DMS79 (cell line): ENCODE measurements at regions not wholly inside any gene's neighbourhood (a gene's known extent, or its start where the extent isn't known, plus 50 kb on each side); places are given as distances from the start of the nearest gene placed in this dataset.
"Not testable (repeated sequence)": the region's sequence is repeated elsewhere in the genome, so short reads cannot be mapped to it uniquely, and the experiment has no call there.

Experiments used
- DNase-seq: peaks from one replicate; lab custom pipeline; 2025; lab: John Stamatoyannopoulos, UW

GRCh38 chr18:28781616-28782362, 604.9 kb upstream of the CDH2 start:
- DNase-seq, result no peak

DNA sequence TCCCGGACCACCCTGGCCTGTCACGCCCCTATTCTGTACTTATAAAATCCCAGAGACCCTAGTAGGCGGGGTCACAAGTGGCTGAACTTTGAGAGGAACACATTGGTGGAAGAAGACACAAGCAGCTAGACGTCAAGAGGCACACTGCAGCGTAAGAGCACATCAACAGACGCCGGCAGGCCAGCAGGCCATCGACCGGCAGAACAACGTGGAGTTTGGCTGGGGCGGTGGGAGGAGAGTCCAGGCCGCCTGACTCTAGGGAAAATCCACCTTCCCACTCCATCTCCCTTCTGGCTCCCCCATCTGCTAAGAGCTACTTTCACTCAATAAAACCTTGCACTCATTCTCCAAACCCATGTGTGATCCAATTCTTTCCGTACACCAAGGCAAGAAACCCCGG, 601.8 kb upstream of the CDH2 start:
- no peak for DNase-seq

- DNase-seq, result no peak
Observed at GRCh38 chr18:28777756-28778155, 600.8 kb upstream of the CDH2 start.

DNA sequence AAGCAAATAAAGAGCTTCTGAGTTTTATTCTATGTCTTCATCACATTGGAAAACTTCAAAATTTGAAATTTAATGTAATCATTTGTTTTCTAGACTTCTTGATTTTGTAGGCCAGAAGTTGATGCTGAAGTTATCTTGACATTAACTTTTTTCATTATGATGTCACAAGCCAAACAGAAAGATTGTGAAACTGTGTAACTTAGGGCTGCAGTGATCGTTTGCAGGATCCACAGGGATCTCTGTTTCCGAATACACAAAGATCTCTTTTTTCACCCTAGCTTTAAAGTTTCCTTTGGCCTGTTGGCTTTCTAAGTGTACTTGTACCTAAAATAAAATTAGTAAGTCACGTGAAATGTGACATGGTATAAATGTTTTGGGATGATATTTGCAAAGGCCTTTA, 594.9 kb upstream of the CDH2 start:
- no peak for DNase-seq

- DNase-seq, result no peak
Observed at GRCh38 chr18:28768791-28769768, 592.1 kb upstream of the CDH2 start.

GRCh38 chr18:28767727-28768211, 590.8 kb upstream of the CDH2 start:
- DNase-seq, result no peak

- no peak for DNase-seq
Observed at GRCh38 chr18:28767201-28767600, 590.3 kb upstream of the CDH2 start.

- no peak for DNase-seq
Observed at GRCh38 chr18:28766721-28767120, 589.8 kb upstream of the CDH2 start.

DNA sequence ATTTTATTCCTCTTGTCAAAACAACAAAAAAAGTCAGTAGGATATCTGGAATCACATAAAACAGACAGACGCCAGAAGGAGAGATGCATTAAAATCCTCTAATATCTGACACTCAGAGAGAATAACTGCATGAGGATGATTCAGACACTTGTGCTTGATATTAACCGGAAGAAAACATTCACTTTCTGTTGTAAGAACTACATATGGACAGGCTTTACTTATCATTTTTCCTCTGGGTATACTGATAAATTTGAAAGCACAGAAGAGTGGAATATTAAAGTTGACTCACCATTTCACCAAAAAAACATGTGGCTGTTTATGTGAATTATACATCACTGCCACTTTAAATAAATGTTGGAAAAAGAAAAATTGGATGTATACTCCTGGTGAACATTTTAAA, 589.1 kb upstream of the CDH2 start:
- no peak for DNase-seq

GRCh38 chr18:28760299-28760698, 583.4 kb upstream of the CDH2 start:
- no peak for DNase-seq

- DNase-seq, result no peak
Observed at GRCh38 chr18:28757466-28758008, 580.6 kb upstream of the CDH2 start.

DNA sequence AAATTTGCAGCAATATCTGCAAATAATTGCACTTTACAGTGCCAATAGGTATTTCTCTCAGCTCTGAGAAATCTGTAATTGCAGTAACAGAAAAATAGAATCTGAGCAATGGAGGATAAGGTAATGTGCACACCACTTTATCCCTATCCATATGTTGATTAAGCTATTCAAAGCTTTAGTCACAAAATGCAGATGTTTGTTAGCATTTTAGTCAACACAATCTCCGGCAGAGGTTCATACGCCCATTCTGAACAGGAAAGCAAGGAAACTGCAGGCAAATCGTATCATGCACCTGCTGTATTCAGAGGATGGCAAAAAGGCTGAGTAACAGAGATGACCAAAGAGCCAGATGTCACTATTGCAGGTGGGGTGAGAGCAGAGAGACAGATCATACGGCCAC, 566.2 kb upstream of the CDH2 start:
- DNase-seq, result no peak

DNA sequence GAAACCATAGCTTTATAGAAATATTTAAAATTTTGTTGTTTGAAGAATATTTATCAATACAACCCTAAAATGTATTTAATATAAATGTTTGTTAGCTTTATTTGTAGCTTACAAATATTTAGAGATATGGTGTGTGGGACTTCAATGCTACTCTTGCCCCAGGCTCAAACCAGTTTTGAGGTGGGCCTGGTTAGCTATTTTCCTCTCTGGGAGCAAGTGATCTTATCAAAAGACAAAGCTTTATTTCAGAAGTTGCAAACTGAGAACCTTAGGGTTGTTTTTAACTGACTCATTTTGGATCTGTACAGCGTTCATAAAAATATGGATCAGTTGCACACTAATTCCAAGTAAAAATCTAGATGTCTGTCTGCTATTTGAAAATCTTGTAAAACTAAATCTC, 563.6 kb upstream of the CDH2 start:
- no peak for DNase-seq

- no peak for DNase-seq
Observed at GRCh38 chr18:28736951-28737350, 560.0 kb upstream of the CDH2 start.

DNA sequence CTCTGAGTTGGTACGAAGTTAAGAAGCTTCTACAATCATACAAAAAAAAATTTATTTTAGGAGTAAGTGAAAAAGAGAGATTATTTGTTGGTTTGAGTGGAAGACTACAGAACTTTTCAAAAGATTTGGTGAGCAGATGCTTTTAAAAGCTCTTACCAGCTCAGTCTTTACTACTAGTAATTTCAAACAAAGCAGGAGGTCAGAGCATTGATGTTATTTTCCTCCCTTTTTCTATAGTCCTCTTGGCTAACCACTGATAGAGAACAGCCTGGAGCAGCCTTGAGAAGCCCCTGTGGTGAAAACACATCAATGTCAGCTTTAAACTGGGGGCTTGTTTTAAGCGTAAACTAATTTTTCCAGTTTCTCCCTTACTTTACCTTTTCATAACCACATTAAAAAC, 559.3 kb upstream of the CDH2 start:
- DNase-seq, result no peak

- DNase-seq, result no peak
Observed at GRCh38 chr18:28735731-28736130, 558.8 kb upstream of the CDH2 start.

GRCh38 chr18:28729321-28729720, 552.4 kb upstream of the CDH2 start:
- DNase-seq, result no peak

GRCh38 chr18:28728891-28729290, 552.0 kb upstream of the CDH2 start:
- DNase-seq, result no peak

DNA sequence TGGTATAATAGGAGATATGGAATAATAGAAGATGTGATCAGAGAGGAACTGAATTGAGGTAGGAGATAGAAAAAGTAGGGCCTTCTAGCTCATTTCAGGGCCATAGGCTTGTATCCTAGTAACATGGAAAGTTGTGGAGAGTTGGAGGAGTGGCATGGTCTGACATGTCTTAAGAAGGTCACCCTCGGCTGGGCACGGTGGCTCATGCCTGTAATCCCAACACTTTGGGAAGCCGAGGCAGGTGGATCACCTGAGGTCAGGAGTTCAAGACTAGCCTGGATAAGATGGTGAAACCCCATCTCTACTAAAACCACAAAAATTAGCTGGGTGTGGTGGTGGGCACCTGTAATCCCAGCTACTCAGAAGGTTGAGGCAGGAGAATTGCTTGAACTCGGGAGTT, 550.3 kb upstream of the CDH2 start:
- not testable (repeated sequence) for DNase-seq

GRCh38 chr18:28725876-28726275, 548.9 kb upstream of the CDH2 start:
- DNase-seq, result no peak

GRCh38 chr18:28723506-28723905, 546.6 kb upstream of the CDH2 start:
- DNase-seq, result no peak

- no peak for DNase-seq
Observed at GRCh38 chr18:28718696-28719095, 541.8 kb upstream of the CDH2 start.

DNA sequence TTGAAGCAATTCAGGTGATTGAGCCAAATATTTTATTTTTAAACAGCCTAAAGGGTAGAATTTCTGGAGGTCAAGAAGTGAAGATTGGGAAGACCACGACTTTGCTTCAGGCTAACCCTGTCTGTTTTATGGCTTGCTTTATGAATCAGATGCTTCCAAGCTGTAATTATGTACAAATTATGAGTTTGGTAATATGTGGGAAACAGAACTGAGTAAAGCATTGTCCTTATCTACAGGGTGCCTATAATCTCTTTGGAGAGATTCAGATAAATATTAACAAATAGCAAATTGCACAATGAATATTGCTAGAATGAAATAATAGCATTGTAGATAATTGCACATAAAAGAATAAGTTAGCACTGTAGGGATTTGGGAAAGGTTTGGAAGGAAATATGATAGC, 539.4 kb upstream of the CDH2 start:
- no peak for DNase-seq
